ENCODE measurements at regions not wholly inside any gene's neighbourhood (a gene's known extent, or its start where the extent isn't known, plus 50 kb on each side); places are given as distances from the start of the nearest gene placed in this dataset.

- WGBS (ENCODE audit: insufficient coverage, low coverage, missing lambda C conversion rate), result under 1% methylated on average over 7 of the region's 7 CpGs
- FAIRE-seq (no peak), DNase-seq (ENCODE audit: extremely low read depth in 1 of 4, low spot score in 3 of 4) (no peak), ATAC-seq (no peak)
- intact Hi-C loops (cut with micrococcal nuclease) (no loop called here), in situ Hi-C loops (cut with MboI) (no loop called here)
- BruUV-seq (replicated peaks), result no TSS peak
- Histone ChIP-seq H3K27ac (ENCODE audit: extremely low read depth, low read depth, low read length) (no peak overlapping the region), H3K9me1 (ENCODE audit: control insufficient read depth, insufficient read depth, low read length) (no peaks in the 10 kb centered on the region), H3K4me1 (replicated peaks in 1 of 2; ENCODE audit: control insufficient read depth in 2 of 2, insufficient read depth in 2 of 2, low read length in 2 of 2) (no peaks in the 10 kb centered on the region), H3K9me3 (replicated peaks; ENCODE audit: control insufficient read depth, insufficient read depth, low read depth, low read length) (no peaks in the 10 kb centered on the region), H4K20me1 (replicated peaks; ENCODE audit: control insufficient read depth, insufficient read depth, low read length) (no peaks in the 10 kb centered on the region), H3K4me3 (no peak overlapping the region), H3K4me2 (ENCODE audit: insufficient read depth, low read length) (no peak overlapping the region), H3K36me3 (ENCODE audit: control insufficient read depth, insufficient read depth, low read length) (no peaks in the 10 kb centered on the region), H3K27me3 (ENCODE audit: control insufficient read depth in 2 of 2, insufficient read depth in 2 of 2, low read length in 2 of 2) (peaks cover 2 to 11% of the 10 kb centered on the region in 2 experiments; a peak in 2 of 5 replicates), H2AFZ (ENCODE audit: low read depth, low read length) (no peak overlapping the region), H3K79me2 (ENCODE audit: control insufficient read depth, insufficient read depth, low read length) (no peaks in the 10 kb centered on the region), H3K9ac (ENCODE audit: insufficient read depth in 1 of 2, low read depth in 2 of 2, low read length in 2 of 2) (no peak overlapping the region)
- TF ChIP-seq MYNN (IDR thresholded peaks at IDR 0.05) (no peak), MYNN (CRISPR knock-in tag; IDR thresholded peaks at IDR 0.05) (no peak), NFIC (IDR thresholded peaks at IDR 0.05) (peak; percentile 41)
- CTCF ChIA-PET (ENCODE audit: low intra/inter-chr PET ratio), result no interaction called here
- POLR2A ChIA-PET, result no interaction called here
These were observed 181.4 kb upstream of the PWP1 start for GRCh38 chr12:107503887-107504885.

- no peak for DNase-seq (ENCODE audit: extremely low read depth in 1 of 4, low spot score in 3 of 4)
- H3K4me3 ChIP-seq, result no peak overlapping the region
- H3K36me3 ChIP-seq (ENCODE audit: control insufficient read depth, insufficient read depth, low read length), result no peaks in the 10 kb centered on the region
- no peak for ATAC-seq
- H3K9me3 ChIP-seq (replicated peaks; ENCODE audit: control insufficient read depth, insufficient read depth, low read depth, low read length), result no peaks in the 10 kb centered on the region
- no TSS peak for BruUV-seq (replicated peaks)
- no peak for TF ChIP-seq DACH1 (IDR thresholded peaks at IDR 0.05; ENCODE audit: partially characterized antibody)
- TF ChIP-seq ZNF143 (CRISPR knock-in tag; IDR thresholded peaks at IDR 0.05), result no peak
- no peak for TF ChIP-seq OTX1 (CRISPR knock-in tag; IDR thresholded peaks at IDR 0.05)
- no peak for TF ChIP-seq ZBTB26 (CRISPR knock-in tag; IDR thresholded peaks at IDR 0.05)
- no peak for TF ChIP-seq ETV1 (tag; conservative IDR thresholded peaks at IDR 0.05; ENCODE audit: low read depth)
- no peak for TF ChIP-seq POU5F1 (IDR thresholded peaks at IDR 0.05; ENCODE audit: borderline replicate concordance, low read depth, low read length, partially characterized antibody)
- H3K27ac ChIP-seq (ENCODE audit: extremely low read depth, low read depth, low read length), result no peak overlapping the region
- H3K4me1 ChIP-seq (replicated peaks in 1 of 2; ENCODE audit: control insufficient read depth in 2 of 2, insufficient read depth in 2 of 2, low read length in 2 of 2), result no peaks in the 10 kb centered on the region
- H3K4me2 ChIP-seq (ENCODE audit: insufficient read depth, low read length), result no peak overlapping the region
- in situ Hi-C loops (cut with MboI) (no loop called here), intact Hi-C loops (cut with micrococcal nuclease) (no loop called here)
- H3K27me3 ChIP-seq (ENCODE audit: control insufficient read depth in 2 of 2, insufficient read depth in 2 of 2, low read length in 2 of 2), result peaks cover 0 to 9% of the 10 kb centered on the region in 2 experiments; a peak in 2 of 5 replicates
- FAIRE-seq, result no peak
- H3K9ac ChIP-seq (ENCODE audit: insufficient read depth in 1 of 2, low read depth in 2 of 2, low read length in 2 of 2), result no peak overlapping the region
- H2AFZ ChIP-seq (ENCODE audit: low read depth, low read length), result no peak overlapping the region
- 0% methylated on average over 4 of the region's 4 CpGs for WGBS (ENCODE audit: insufficient coverage, low coverage, missing lambda C conversion rate)
- H3K79me2 ChIP-seq (ENCODE audit: control insufficient read depth, insufficient read depth, low read length), result no peaks in the 10 kb centered on the region
- ChIA-PET CTCF (ENCODE audit: low intra/inter-chr PET ratio) (no interaction called here), POLR2A (interaction anchor here (1.2 kb wide), 2 partner anchors 11 to 142 kb away, joined by 3 read pairs; no protein-coding TSS in a partner anchor)
- H4K20me1 ChIP-seq (replicated peaks; ENCODE audit: control insufficient read depth, insufficient read depth, low read length), result no peaks in the 10 kb centered on the region
- H3K9me1 ChIP-seq (ENCODE audit: control insufficient read depth, insufficient read depth, low read length), result no peaks in the 10 kb centered on the region
These were observed 176.2 kb upstream of the PWP1 start for GRCh38 chr12:107509421-107509820.
